OCI-LY7 (cell line): ENCODE measurements at regions not wholly inside any gene's neighbourhood (a gene's known extent, or its start where the extent isn't known, plus 50 kb on each side); places are given as distances from the start of the nearest gene placed in this dataset.
"Not testable (repeated sequence)": the region's sequence is repeated elsewhere in the genome, so short reads cannot be mapped to it uniquely, and the experiment has no call there.

Experiments used
- BruUV-seq: library from RNA; stranded (reverse); fragments of 400-500 nt; replicated peaks from 2 replicates; lab custom pipeline; 2021; lab: Mats Ljungman, UMichigan
- CTCF ChIA-PET: fragments of 300-600 bp; sonication (Branson Sonifier 250); formaldehyde crosslinking; loops from one replicate; lab custom pipeline; 2022; ENCODE audit warnings: antibody characterized with exemption; ENCODE audit not compliant: unreplicated experiment; lab: Charles Lee
- POLR2A ChIA-PET: fragments of 300-600 bp; sonication (Branson Sonifier 250); formaldehyde crosslinking; loops from one replicate; lab custom pipeline; 2022; ENCODE audit warnings: antibody characterized with exemption; lab: Charles Lee
- DNase-seq: peaks from one replicate; pipeline ENCODE4 v3.0.0-alpha.2; 2015; ENCODE audit warnings: low spot score
- H2AFZ ChIP-seq: fragments of 200-600 bp; sonication (generic), shearing (Covaris generic); 2 replicates; pipeline ENCODE4 v1.6.1; 2014; ENCODE audit warnings: mild to moderate bottlenecking, antibody characterized with exemption, low read length, moderate library complexity
- H3K27ac ChIP-seq: fragments of 200-600 bp; sonication (generic); 2 replicates; pipeline ENCODE4 v1.5.1; 2014; ENCODE audit warnings: mixed run types, low read depth, mild to moderate bottlenecking, moderate library complexity, low read length, inconsistent platforms; ENCODE audit not compliant: poor library complexity, severe bottlenecking
- H3K36me3 ChIP-seq: fragments of 200-600 bp; sonication (generic); 2 replicates; pipeline ENCODE4 v1.6.1; 2014; ENCODE audit warnings: mild to moderate bottlenecking, antibody characterized with exemption, low read length, moderate library complexity, mixed read lengths; ENCODE audit not compliant: insufficient read depth
- H3K4me1 ChIP-seq: fragments of 200-600 bp; sonication (generic); 2 replicates; pipeline ENCODE4 v1.5.1; 2014; ENCODE audit warnings: mild to moderate bottlenecking, low read length; ENCODE audit not compliant: insufficient read depth, poor library complexity, severe bottlenecking
- H3K4me2 ChIP-seq: fragments of 200-600 bp; sonication (generic); 2 replicates; pipeline ENCODE4 v1.6.1; 2014; ENCODE audit warnings: mild to moderate bottlenecking, low read length
- H3K4me3 ChIP-seq: fragments of 200-600 bp; sonication (generic); 2 replicates; pipeline ENCODE4 v1.5.1; 2014; ENCODE audit warnings: mild to moderate bottlenecking, low read depth, low read length; ENCODE audit not compliant: poor library complexity, severe bottlenecking
- H3K79me2 ChIP-seq: fragments of 200-600 bp; sonication (generic); 2 replicates; pipeline ENCODE4 v1.6.1; 2016; ENCODE audit warnings: low read depth, mild to moderate bottlenecking, low read length, moderate library complexity, mixed read lengths; ENCODE audit not compliant: insufficient read depth
- H3K9me2 ChIP-seq: fragments of 200-600 bp; sonication (generic); 2 replicates; pipeline ENCODE4 v1.6.1; 2016; ENCODE audit warnings: mild to moderate bottlenecking, low read length, mixed read lengths; ENCODE audit not compliant: insufficient read depth
- H3K9me3 ChIP-seq: fragments of 200-600 bp; sonication (generic); 2 replicates; pipeline ENCODE4 v1.6.1; 2014; ENCODE audit warnings: mild to moderate bottlenecking, mixed run types, low read length, mixed read lengths
- H4K20me1 ChIP-seq: fragments of 200-600 bp; sonication (generic); 2 replicates; pipeline ENCODE4 v1.6.1; 2014; ENCODE audit warnings: mild to moderate bottlenecking, antibody characterized with exemption, low read length, moderate library complexity, mixed read lengths; ENCODE audit not compliant: insufficient read depth
- CTCF ChIP-seq: fragments of 200-600 bp; sonication (generic); conservative IDR thresholded peaks from 2 replicates; pipeline ENCODE4 v1.5.1; 2014; ENCODE audit warnings: mild to moderate bottlenecking, antibody characterized with exemption, low read length, moderate library complexity, mixed read lengths
- EZH2phosphoT487 ChIP-seq: fragments of 200-600 bp; sonication (generic); IDR thresholded peaks from 2 replicates; pipeline ENCODE4 v1.6.1; 2018; ENCODE audit warnings: low read depth, borderline replicate concordance, mild to moderate bottlenecking, mixed run types, antibody characterized with exemption, low read length, moderate library complexity, mixed read lengths
- intact Hi-C: fragments of 100-400 bp; cut with micrococcal nuclease; formaldehyde crosslinking; loops from one replicate; pipeline ENCODE4 v1.10.0; 2022; ENCODE audit not compliant: unreplicated experiment

GRCh38 chr6:10138917-10139316 is 276.0 kb downstream of the TFAP2A start:
- intact Hi-C loops, result no loop called here
- ChIA-PET POLR2A (interaction anchor here (0.5 to 0.6 kb wide), 2 partner anchors 240 to 1499 kb away, joined by 4 to 6 read pairs; no protein-coding TSS in a partner anchor), CTCF (no interaction called here)
- TF ChIP-seq CTCF (no peak), EZH2phosphoT487 (no peak)
- Histone ChIP-seq H4K20me1 (no peaks in the 10 kb centered on the region), H3K4me1 (no peaks in the 10 kb centered on the region), H3K9me3 (no peaks in the 10 kb centered on the region), H3K4me2 (no peak overlapping the region), H3K4me3 (no peak overlapping the region), H3K9me2 (no peaks in the 10 kb centered on the region), H2AFZ (no peak overlapping the region), H3K79me2 (no peaks in the 10 kb centered on the region), H3K27ac (no peak overlapping the region), H3K36me3 (no peaks in the 10 kb centered on the region)
- no TSS peak for BruUV-seq
- no peak for DNase-seq

- Histone ChIP-seq H3K9me3 (no peaks in the 10 kb centered on the region), H3K9me2 (no peaks in the 10 kb centered on the region), H3K4me1 (no peaks in the 10 kb centered on the region), H3K79me2 (no peaks in the 10 kb centered on the region), H4K20me1 (no peaks in the 10 kb centered on the region), H3K27ac (no peak overlapping the region), H3K4me3 (no peak overlapping the region), H3K4me2 (no peak overlapping the region), H3K36me3 (no peaks in the 10 kb centered on the region), H2AFZ (no peak overlapping the region)
- no TSS peak for BruUV-seq
- TF ChIP-seq CTCF (no peak), EZH2phosphoT487 (no peak)
- intact Hi-C loops, result no loop called here
- POLR2A ChIA-PET, result no interaction called here
- no peak for DNase-seq
- CTCF ChIA-PET, result no interaction called here
Observed at GRCh38 chr6:10136636-10137035, 278.2 kb downstream of the TFAP2A start.

GRCh38 chr6:10134185-10134584 is 280.7 kb downstream of the TFAP2A start:
- H3K79me2 ChIP-seq, H3K27ac ChIP-seq, POLR2A ChIA-PET, intact Hi-C loops, DNase-seq, H3K4me2 ChIP-seq, CTCF ChIA-PET, H4K20me1 ChIP-seq, H3K4me1 ChIP-seq, H3K9me3 ChIP-seq, H2AFZ ChIP-seq, H3K36me3 ChIP-seq, BruUV-seq, H3K4me3 ChIP-seq, H3K9me2 ChIP-seq: not testable (repeated sequence)
